ENCODE measurements at regions not wholly inside any gene's neighbourhood (a gene's known extent, or its start where the extent isn't known, plus 50 kb on each side); places are given as distances from the start of the nearest gene placed in this dataset.

- no peak overlapping the region for H3K27ac ChIP-seq (ENCODE audit: insufficient read depth, low read depth, low read length, poor library complexity, severe bottlenecking)
- H3K9me3 ChIP-seq (ENCODE audit: control insufficient read depth, low read length): no peaks in the 10 kb centered on the region
- 91 to 96% methylated on average over 3 to 4 of the region's 4 CpGs for WGBS, 2 experiments
These were observed 408.2 kb upstream of the RASGRP1 start for GRCh38 chr15:38972831-38973230.

DNA sequence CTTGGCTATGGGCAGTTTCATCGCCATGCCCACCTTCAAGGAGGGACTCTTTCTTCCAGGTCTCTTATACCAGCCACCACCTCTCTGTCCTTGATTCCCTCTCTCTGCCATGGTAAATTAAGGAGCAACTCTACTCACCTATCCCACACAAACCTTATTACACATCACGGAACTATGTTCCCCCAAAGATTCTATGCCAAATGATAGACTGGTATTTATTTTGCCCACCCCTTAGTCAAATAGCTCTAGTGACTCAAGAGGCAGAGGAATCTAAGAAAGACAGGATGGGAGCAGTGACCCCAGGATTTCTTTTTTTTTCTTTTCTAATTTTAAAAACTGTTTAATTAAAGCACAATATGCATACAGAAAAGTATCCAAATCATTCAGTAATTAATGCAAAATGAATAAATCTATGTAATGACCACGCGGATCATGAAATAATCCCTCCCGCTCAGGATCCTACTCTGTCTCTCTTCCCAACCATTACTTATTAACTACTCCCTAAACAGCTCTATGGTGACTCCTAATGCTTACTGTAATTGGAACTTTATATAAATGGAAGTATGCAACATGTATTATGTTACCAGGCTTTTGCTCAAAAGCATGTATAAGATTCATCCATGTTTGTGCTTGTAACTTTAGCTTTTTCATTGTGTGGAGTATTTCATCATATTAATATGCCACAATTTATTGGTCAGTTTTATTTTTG is 410.8 kb upstream of the RASGRP1 start:
- H3K36me3 ChIP-seq (ENCODE audit: control insufficient read depth, insufficient read depth, low read length): no peaks in the 10 kb centered on the region
- no peak overlapping the region for H3K27ac ChIP-seq (ENCODE audit: insufficient read depth, low read depth, low read length, poor library complexity, severe bottlenecking)
- H3K4me1 ChIP-seq (ENCODE audit: control insufficient read depth, insufficient read depth, low read length): no peaks in the 10 kb centered on the region
- WGBS, 2 experiments: 97 to 98% methylated on average over 4 of the region's 5 CpGs
- no peak overlapping the region for H3K4me3 ChIP-seq (ENCODE audit: insufficient read depth, low read depth, low read length)
- H3K27me3 ChIP-seq (ENCODE audit: control insufficient read depth, insufficient read depth, low read length, poor library complexity, severe bottlenecking): no peaks in the 10 kb centered on the region
- no peaks in the 10 kb centered on the region for H3K9me3 ChIP-seq (ENCODE audit: control insufficient read depth, low read length)

More at GRCh38 chr15:38972831-38973230, 408.2 kb upstream of the RASGRP1 start:
- Histone ChIP-seq H3K27me3 (ENCODE audit: control insufficient read depth, insufficient read depth, low read length, poor library complexity, severe bottlenecking) (no peaks in the 10 kb centered on the region), H3K36me3 (ENCODE audit: control insufficient read depth, insufficient read depth, low read length) (no peaks in the 10 kb centered on the region), H3K4me1 (ENCODE audit: control insufficient read depth, insufficient read depth, low read length) (no peaks in the 10 kb centered on the region), H3K4me3 (ENCODE audit: insufficient read depth, low read depth, low read length) (no peak overlapping the region)

GRCh38 chr15:38991126-38991525 is 426.5 kb upstream of the RASGRP1 start:
- H3K27ac ChIP-seq (ENCODE audit: insufficient read depth, low read depth, low read length, poor library complexity, severe bottlenecking): no peak overlapping the region
- no peaks in the 10 kb centered on the region for H3K27me3 ChIP-seq (ENCODE audit: control insufficient read depth, insufficient read depth, low read length, poor library complexity, severe bottlenecking)

GRCh38 chr15:38991701-38992100 is 427.1 kb upstream of the RASGRP1 start:
- no peak overlapping the region for H3K4me3 ChIP-seq (ENCODE audit: insufficient read depth, low read depth, low read length)
- WGBS, 2 experiments: 93 to 96% methylated on average over 2 of the region's 2 CpGs
- H3K27ac ChIP-seq (ENCODE audit: insufficient read depth, low read depth, low read length, poor library complexity, severe bottlenecking): no peak overlapping the region
- no peaks in the 10 kb centered on the region for H3K9me3 ChIP-seq (ENCODE audit: control insufficient read depth, low read length)
- no peaks in the 10 kb centered on the region for H3K27me3 ChIP-seq (ENCODE audit: control insufficient read depth, insufficient read depth, low read length, poor library complexity, severe bottlenecking)
- H3K36me3 ChIP-seq (ENCODE audit: control insufficient read depth, insufficient read depth, low read length): no peaks in the 10 kb centered on the region
- no peaks in the 10 kb centered on the region for H3K4me1 ChIP-seq (ENCODE audit: control insufficient read depth, insufficient read depth, low read length)

More at GRCh38 chr15:38991126-38991525, 426.5 kb upstream of the RASGRP1 start:
- no peaks in the 10 kb centered on the region for H3K9me3 ChIP-seq (ENCODE audit: control insufficient read depth, low read length)
- H3K36me3 ChIP-seq (ENCODE audit: control insufficient read depth, insufficient read depth, low read length): no peaks in the 10 kb centered on the region
- H3K4me3 ChIP-seq (ENCODE audit: insufficient read depth, low read depth, low read length): no peak overlapping the region
- 58 to 59% methylated on average over 4 of the region's 4 CpGs for WGBS, 2 experiments
- no peaks in the 10 kb centered on the region for H3K4me1 ChIP-seq (ENCODE audit: control insufficient read depth, insufficient read depth, low read length)

GRCh38 chr15:38992506-38992905 is 427.9 kb upstream of the RASGRP1 start:
- H3K4me1 ChIP-seq (ENCODE audit: control insufficient read depth, insufficient read depth, low read length): no peaks in the 10 kb centered on the region
- no peaks in the 10 kb centered on the region for H3K27me3 ChIP-seq (ENCODE audit: control insufficient read depth, insufficient read depth, low read length, poor library complexity, severe bottlenecking)
- H3K4me3 ChIP-seq (ENCODE audit: insufficient read depth, low read depth, low read length): no peak overlapping the region
- H3K36me3 ChIP-seq (ENCODE audit: control insufficient read depth, insufficient read depth, low read length): no peaks in the 10 kb centered on the region
- 73 to 82% methylated on average over 3 of the region's 4 CpGs for WGBS, 2 experiments
- no peak overlapping the region for H3K27ac ChIP-seq (ENCODE audit: insufficient read depth, low read depth, low read length, poor library complexity, severe bottlenecking)
- H3K9me3 ChIP-seq (ENCODE audit: control insufficient read depth, low read length): no peaks in the 10 kb centered on the region

- no peaks in the 10 kb centered on the region for H3K36me3 ChIP-seq (ENCODE audit: control insufficient read depth, insufficient read depth, low read length)
- no peak overlapping the region for H3K27ac ChIP-seq (ENCODE audit: insufficient read depth, low read depth, low read length, poor library complexity, severe bottlenecking)
- WGBS, 2 experiments: 94 to 97% methylated on average over 2 of the region's 2 CpGs
- no peaks in the 10 kb centered on the region for H3K9me3 ChIP-seq (ENCODE audit: control insufficient read depth, low read length)
- no peaks in the 10 kb centered on the region for H3K4me1 ChIP-seq (ENCODE audit: control insufficient read depth, insufficient read depth, low read length)
- H3K4me3 ChIP-seq (ENCODE audit: insufficient read depth, low read depth, low read length): no peak overlapping the region
- H3K27me3 ChIP-seq (ENCODE audit: control insufficient read depth, insufficient read depth, low read length, poor library complexity, severe bottlenecking): no peaks in the 10 kb centered on the region
These were observed 428.3 kb upstream of the RASGRP1 start for GRCh38 chr15:38992930-38993329.

- Histone ChIP-seq H3K4me1 (ENCODE audit: control insufficient read depth, insufficient read depth, low read length) (no peaks in the 10 kb centered on the region), H3K9me3 (ENCODE audit: control insufficient read depth, low read length) (no peaks in the 10 kb centered on the region), H3K27me3 (ENCODE audit: control insufficient read depth, insufficient read depth, low read length, poor library complexity, severe bottlenecking) (no peaks in the 10 kb centered on the region), H3K36me3 (ENCODE audit: control insufficient read depth, insufficient read depth, low read length) (no peaks in the 10 kb centered on the region), H3K4me3 (ENCODE audit: insufficient read depth, low read depth, low read length) (no peak overlapping the region), H3K27ac (ENCODE audit: insufficient read depth, low read depth, low read length, poor library complexity, severe bottlenecking) (no peak overlapping the region)
- WGBS, 2 experiments: 46 to 63% methylated on average over 1 to 2 of the region's 2 CpGs
These were observed 429.7 kb upstream of the RASGRP1 start for GRCh38 chr15:38994310-38994709.

DNA sequence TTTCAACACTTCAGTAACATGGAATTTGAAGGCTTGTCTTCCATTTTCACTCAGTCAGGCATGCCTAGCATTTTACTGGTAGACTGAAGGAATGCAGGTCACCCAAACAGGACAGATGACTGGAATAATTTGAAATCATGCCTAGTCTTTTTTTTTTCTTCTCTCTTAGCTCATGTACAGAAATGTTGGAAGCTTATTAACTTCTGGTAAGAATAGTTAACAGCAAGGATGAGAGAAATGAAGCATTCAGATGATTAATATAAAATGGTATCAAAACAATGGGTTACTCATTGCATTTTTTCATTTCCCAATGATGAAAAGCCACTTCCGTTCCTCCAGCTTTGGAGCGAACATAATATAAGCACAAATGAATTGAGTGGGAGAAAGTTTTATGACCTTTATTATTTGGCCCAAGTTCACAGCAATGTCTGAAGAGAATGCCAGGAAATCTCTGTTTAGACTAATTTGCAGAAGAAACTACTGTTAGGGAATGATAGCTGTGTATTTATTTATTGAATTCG is 431.6 kb upstream of the RASGRP1 start:
- Histone ChIP-seq H3K27ac (ENCODE audit: insufficient read depth, low read depth, low read length, poor library complexity, severe bottlenecking) (no peak overlapping the region), H3K4me3 (ENCODE audit: insufficient read depth, low read depth, low read length) (no peak overlapping the region), H3K36me3 (ENCODE audit: control insufficient read depth, insufficient read depth, low read length) (no peaks in the 10 kb centered on the region), H3K9me3 (ENCODE audit: control insufficient read depth, low read length) (no peaks in the 10 kb centered on the region), H3K27me3 (ENCODE audit: control insufficient read depth, insufficient read depth, low read length, poor library complexity, severe bottlenecking) (no peaks in the 10 kb centered on the region), H3K4me1 (ENCODE audit: control insufficient read depth, insufficient read depth, low read length) (no peaks in the 10 kb centered on the region)
- 97 to 100% methylated on average over 2 of the region's 3 CpGs for WGBS, 2 experiments

- Histone ChIP-seq H3K9me3 (ENCODE audit: control insufficient read depth, low read length) (no peaks in the 10 kb centered on the region), H3K27ac (ENCODE audit: insufficient read depth, low read depth, low read length, poor library complexity, severe bottlenecking) (no peak overlapping the region), H3K36me3 (ENCODE audit: control insufficient read depth, insufficient read depth, low read length) (no peaks in the 10 kb centered on the region), H3K27me3 (ENCODE audit: control insufficient read depth, insufficient read depth, low read length, poor library complexity, severe bottlenecking) (no peaks in the 10 kb centered on the region), H3K4me3 (ENCODE audit: insufficient read depth, low read depth, low read length) (no peak overlapping the region), H3K4me1 (ENCODE audit: control insufficient read depth, insufficient read depth, low read length) (no peaks in the 10 kb centered on the region)
- WGBS, 2 experiments: 77% methylated on average over 1 of the region's 1 CpG; no CpG with 5 or more reads in 1 of the 2 experiments
These were observed 433.2 kb upstream of the RASGRP1 start for GRCh38 chr15:38997841-38998240.

DNA sequence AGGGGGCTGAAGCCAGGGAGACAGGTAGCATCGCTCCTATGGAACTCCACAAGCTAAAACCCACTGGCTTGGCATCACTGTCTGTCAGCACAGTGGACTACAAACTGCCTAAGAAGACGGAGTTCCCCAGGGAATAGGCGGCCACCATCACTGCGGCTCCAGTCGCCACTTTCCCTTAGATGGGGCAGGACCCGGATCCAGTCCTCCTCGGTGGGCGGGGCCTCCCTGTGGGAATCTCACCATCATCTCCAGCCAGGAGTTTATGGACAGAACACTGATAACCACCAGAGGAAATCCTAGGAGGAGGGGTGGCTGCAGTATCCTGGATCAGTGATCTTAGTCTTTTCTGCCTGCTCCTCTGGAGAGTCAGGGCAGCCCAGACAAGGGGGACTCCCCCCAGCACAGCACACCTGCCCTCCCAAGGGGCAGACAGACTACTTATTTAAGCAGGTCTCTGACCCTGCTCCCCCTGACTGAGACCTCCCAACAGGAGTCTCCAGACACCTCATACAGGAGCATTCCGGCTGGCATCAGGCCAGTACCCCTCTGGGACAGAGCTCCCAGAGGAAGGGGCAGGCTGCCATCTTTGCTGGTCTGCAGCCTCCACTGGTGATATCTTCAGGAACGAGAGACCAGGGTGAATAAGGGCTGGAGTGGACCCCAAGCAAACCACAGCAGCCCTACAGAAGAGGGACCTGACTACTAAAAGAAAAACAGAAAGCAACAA is 435.6 kb upstream of the RASGRP1 start:
- Histone ChIP-seq H3K4me1 (ENCODE audit: control insufficient read depth, insufficient read depth, low read length) (no peaks in the 10 kb centered on the region), H3K36me3 (ENCODE audit: control insufficient read depth, insufficient read depth, low read length) (no peaks in the 10 kb centered on the region), H3K9me3 (ENCODE audit: control insufficient read depth, low read length) (no peaks in the 10 kb centered on the region), H3K27me3 (ENCODE audit: control insufficient read depth, insufficient read depth, low read length, poor library complexity, severe bottlenecking) (no peaks in the 10 kb centered on the region), H3K4me3 (ENCODE audit: insufficient read depth, low read depth, low read length) (no peak overlapping the region), H3K27ac (ENCODE audit: insufficient read depth, low read depth, low read length, poor library complexity, severe bottlenecking) (no peak overlapping the region)
- WGBS, 2 experiments: 93 to 94% methylated on average over 10 of the region's 10 CpGs
